ENCODE measurements at regions not wholly inside any gene's neighbourhood (a gene's known extent, or its start where the extent isn't known, plus 50 kb on each side); places are given as distances from the start of the nearest gene placed in this dataset.

- no peak for FAIRE-seq
These were observed 74.6 kb upstream of the RNF152 start for GRCh38 chr18:61967252-61967891.

GRCh38 chr18:61965311-61965710, 72.5 kb upstream of the RNF152 start:
- WGBS (ENCODE audit: missing lambda C conversion rate), result 9% methylated on average over 6 of the region's 6 CpGs
- Histone ChIP-seq H3K9me3 (no peaks in the 10 kb centered on the region), H3K4me2 (no peak overlapping the region), H3K4me3 (no peak overlapping the region), H3K4me1 (no peaks in the 10 kb centered on the region), H3K27ac (no peak overlapping the region)
- ATAC-seq (no peak), FAIRE-seq (no peak), DNase-seq (ENCODE audit: low read depth in 1 of 2, low spot score in 1 of 2) (no peak)
- TF ChIP-seq CTCF (IDR thresholded peaks at IDR 0.05) (no peak), HES2 (IDR thresholded peaks at IDR 0.05) (no peak), HEYL (CRISPR knock-in tag; IDR thresholded peaks at IDR 0.05) (no peak), MAX (IDR thresholded peaks at IDR 0.05) (no peak)
- ChIA-PET CTCF (no interaction called here), POLR2A (no interaction called here)

More at GRCh38 chr18:61967252-61967891, 74.6 kb upstream of the RNF152 start:
- ATAC-seq, result no peak
- TF ChIP-seq RNF2 (IDR thresholded peaks at IDR 0.05; ENCODE audit: borderline replicate concordance, low read depth), result no peak
- no peak for TF ChIP-seq GATA3 (IDR thresholded peaks at IDR 0.05; ENCODE audit: borderline replicate concordance)
- TF ChIP-seq ZC3H11A (IDR thresholded peaks at IDR 0.05), result no peak
- no peak for TF ChIP-seq HMGXB4 (CRISPR knock-in tag; IDR thresholded peaks at IDR 0.05; ENCODE audit: borderline replicate concordance)
- no peak for TF ChIP-seq NR3C1 (IDR thresholded peaks at IDR 0.05)
- TF ChIP-seq POLR2A (IDR thresholded peaks at IDR 0.05; ENCODE audit: low read length), result no peak
- TF ChIP-seq ZNF302 (CRISPR knock-in tag; IDR thresholded peaks at IDR 0.05), result no peak
- POLR2A ChIA-PET, result no interaction called here
- H3K9me3 ChIP-seq, result no peaks in the 10 kb centered on the region
- DNase-seq (ENCODE audit: low read depth in 1 of 2, low spot score in 1 of 2), result no peak
- 71% methylated on average over 9 of the region's 9 CpGs for WGBS (ENCODE audit: missing lambda C conversion rate)
- no peaks in the 10 kb centered on the region for H3K4me1 ChIP-seq
- no peak overlapping the region for H3K27ac ChIP-seq
- no peak overlapping the region for H3K4me2 ChIP-seq
- H3K4me3 ChIP-seq, result no peak overlapping the region
- CTCF ChIA-PET, result no interaction called here

- DNase-seq (ENCODE audit: low read depth in 1 of 2, low spot score in 1 of 2) (no peak), ATAC-seq (no peak), FAIRE-seq (no peak)
- Histone ChIP-seq H3K27ac (no peak overlapping the region), H3K4me3 (no peak overlapping the region), H3K4me1 (no peaks in the 10 kb centered on the region), H3K4me2 (no peak overlapping the region), H3K9me3 (no peaks in the 10 kb centered on the region)
- ChIA-PET POLR2A (no interaction called here), CTCF (no interaction called here)
- TF ChIP-seq NR3C1 (IDR thresholded peaks at IDR 0.05) (no peak), HEYL (CRISPR knock-in tag; IDR thresholded peaks at IDR 0.05) (no peak), ATOH8 (CRISPR knock-in tag; IDR thresholded peaks at IDR 0.05; ENCODE audit: low read depth) (no peak), CBX2 (IDR thresholded peaks at IDR 0.05; ENCODE audit: borderline replicate concordance, low read depth) (no peak), BHLHE40 (IDR thresholded peaks at IDR 0.05; ENCODE audit: low read depth, low read length) (no peak), FOSB (CRISPR knock-in tag; IDR thresholded peaks at IDR 0.05) (no peak), RARB (CRISPR knock-in tag; IDR thresholded peaks at IDR 0.05) (no peak), ESRRA (IDR thresholded peaks at IDR 0.05; ENCODE audit: borderline replicate concordance, low read length) (no peak), MYC (IDR thresholded peaks at IDR 0.05; ENCODE audit: borderline replicate concordance, low read length) (no peak), MAX (IDR thresholded peaks at IDR 0.05) (no peak), NFE2L2 (conservative IDR thresholded peaks at IDR 0.05; ENCODE audit: low read length) (no peak), RNF2 (IDR thresholded peaks at IDR 0.05; ENCODE audit: borderline replicate concordance, low read depth) (no peak), E2F6 (IDR thresholded peaks at IDR 0.05; ENCODE audit: borderline replicate concordance, low read depth) (no peak), HMGXB4 (CRISPR knock-in tag; IDR thresholded peaks at IDR 0.05; ENCODE audit: borderline replicate concordance) (no peak)
These were observed 71.8 kb upstream of the RNF152 start for GRCh38 chr18:61964616-61965015.
